D341Med (cell line): ENCODE measurements at regions not wholly inside any gene's neighbourhood (a gene's known extent, or its start where the extent isn't known, plus 50 kb on each side); places are given as distances from the start of the nearest gene placed in this dataset.
"Not testable (repeated sequence)": the region's sequence is repeated elsewhere in the genome, so short reads cannot be mapped to it uniquely, and the experiment has no call there.

ENCODE experiments used
- DNase-seq: peaks from one replicate; pipeline ENCODE4 v3.0.0; 2012; ENCODE audit warnings: low spot score

DNA sequence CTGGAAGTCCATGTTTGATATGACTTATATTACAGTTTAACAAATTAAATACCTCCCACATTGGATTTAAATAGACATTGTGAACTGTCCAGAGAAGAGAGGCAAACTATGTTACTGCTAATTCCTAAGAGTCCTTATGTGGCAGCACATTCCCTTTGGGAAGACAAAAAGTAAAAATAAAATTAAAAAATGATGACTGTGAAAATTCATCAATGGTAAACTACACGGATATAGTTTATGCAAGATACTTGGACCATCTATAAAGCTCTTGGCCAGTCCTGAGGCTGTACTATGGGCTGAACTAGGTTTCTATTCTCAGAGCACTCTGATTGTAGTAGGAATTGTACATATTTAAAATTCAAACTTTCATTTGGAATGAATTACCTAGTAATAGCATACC lies 206.4 kb downstream of the LRRK2 start:
- DNase-seq = no peak

DNA sequence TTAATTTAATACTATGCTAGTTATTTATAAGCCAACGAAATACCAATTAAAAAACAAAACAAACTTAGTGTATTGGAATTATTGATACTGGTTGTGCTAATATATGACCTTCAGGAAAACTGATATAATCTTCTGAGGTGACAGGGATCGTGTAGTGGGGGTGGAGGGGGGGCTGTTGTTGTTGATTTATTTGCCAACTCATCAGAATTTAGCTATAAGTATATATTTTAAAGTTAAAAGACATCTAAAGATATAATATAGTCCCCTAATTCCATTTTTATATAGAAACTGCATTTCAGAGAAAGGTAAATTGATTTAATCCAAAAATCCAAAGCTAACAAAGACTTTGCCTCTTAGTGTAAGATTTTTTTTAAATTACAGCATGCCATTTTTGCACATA lies 210.5 kb downstream of the LRRK2 start:
- no peak for DNase-seq

DNA sequence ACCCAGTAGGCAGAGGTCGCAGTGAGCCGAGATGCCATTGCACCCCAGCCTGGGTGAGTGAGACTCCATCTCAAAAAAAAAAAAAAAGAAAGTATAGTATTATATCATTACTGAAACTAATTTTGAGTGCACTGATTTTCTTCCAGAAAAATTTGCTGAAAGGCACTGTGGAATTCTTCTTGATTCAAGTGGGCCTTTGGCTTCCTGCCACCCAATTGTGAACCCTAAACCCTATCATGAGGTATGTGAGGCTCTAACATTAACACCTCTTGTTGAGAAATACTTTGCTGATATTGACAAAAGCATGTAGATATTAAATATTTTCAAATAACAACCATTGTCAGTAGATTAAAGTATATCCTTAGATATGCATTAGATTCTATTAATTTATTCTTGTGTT lies 211.2 kb downstream of the LRRK2 start:
- DNase-seq = no peak

DNA sequence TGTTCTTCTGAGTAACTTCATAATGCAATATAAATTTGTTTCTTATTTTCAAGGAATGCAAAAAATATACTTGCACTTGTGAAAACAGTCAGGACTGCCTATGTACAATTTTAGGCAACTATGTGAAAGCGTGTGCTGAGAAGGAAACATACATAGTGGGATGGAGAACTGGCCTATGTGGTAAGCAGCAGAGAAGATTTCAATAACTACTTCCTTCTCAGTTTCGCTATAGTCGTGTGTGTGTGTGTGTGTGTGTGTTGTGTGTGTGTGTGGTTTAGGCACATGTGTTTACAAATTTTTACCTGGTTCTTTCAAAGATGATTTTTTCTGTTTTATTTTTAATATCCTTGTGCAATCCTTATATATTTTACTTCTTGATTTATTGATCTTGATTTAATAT lies 211.8 kb downstream of the LRRK2 start:
- no peak for DNase-seq

DNA sequence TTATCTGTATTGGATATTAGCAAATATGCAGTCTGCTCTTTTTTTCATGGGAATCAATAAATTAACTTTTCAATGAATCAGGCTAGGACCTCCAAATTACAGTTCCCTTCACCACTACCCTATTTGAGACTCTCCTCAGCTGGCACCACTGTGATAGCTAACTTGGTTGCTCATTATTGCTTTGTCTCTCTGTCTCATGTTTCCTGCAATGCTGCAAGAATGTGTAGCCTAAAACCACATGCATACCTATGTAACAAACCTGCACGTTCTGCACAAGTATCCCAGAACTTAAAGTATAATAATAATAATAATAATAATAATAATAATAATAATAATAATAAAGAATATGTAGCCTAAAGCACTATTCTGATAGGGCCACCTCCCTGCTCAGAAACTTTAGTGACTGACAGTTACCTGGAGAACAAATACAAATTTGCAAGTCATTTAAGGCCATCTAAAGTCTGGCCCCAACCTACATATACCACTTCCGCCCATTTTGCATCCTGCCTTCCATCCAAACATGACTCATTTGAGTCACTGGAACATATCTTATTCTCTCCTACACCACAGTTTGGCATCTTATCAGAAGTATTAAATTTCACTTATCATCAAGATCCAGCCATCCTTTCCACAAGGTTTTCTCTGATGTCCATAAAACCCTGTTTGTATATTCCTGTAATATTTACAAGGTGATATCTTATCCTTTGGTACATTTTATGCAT lies 215.1 kb downstream of the LRRK2 start:
- DNase-seq = no peak

DNA sequence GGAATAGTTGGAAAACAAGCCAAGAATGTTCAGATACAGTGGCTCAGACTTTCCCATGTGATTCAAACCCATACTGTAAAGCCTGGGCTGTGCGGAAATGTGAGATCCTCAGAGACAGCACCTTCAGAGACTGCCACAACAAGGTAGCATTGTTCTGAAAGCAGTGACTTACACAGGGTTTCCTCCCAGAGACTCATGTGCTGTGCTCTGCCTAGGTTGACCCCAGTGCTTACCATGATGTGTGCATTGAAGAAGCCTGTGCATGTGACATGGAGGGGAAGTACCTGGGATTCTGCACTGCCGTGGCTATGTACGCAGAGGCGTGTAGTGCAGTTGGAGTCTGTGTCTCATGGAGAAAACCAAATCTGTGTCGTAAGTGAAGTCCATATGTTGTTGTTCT lies 219.4 kb downstream of the LRRK2 start:
- DNase-seq = no peak

DNA sequence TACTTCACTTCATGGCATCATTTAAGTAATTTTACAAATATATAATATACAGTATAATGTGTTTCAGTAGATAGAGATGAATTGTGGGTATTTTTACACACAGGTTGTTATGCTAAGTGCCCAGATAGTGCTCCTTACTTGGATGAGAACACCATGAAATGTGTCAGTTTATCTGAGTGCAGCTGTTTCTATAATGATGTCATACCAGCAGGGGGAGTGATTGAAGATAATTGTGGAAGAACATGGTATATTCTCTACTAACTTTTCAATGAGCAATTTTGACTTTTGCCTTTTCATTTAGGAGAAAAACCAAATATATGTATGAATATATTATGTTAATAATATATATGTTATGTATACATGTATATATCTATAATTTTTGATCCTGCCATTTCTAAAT lies 221.6 kb downstream of the LRRK2 start:
- peak; percentile 44 for DNase-seq

DNA sequence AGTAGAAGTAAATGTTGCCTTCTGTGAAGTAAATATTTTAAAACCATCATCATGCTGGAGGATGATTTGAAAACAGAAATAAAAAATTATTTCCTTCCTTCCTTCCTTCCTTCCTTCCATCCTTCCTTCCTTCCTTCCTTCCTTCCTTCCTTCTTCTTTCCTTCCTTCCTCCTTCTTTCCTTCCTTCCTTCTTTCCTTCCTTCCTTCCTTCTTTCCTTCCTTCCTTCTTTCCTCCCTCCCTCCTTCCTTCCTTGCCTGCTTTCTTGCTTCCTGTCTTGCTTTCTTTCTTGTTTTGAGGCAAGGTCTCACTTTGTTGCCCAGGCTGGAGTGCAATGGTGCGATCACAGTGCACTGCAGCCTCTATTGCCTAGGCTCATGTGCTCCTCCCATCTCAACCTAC lies 223.7 kb downstream of the LRRK2 start:
- not testable (repeated sequence) for DNase-seq

DNA sequence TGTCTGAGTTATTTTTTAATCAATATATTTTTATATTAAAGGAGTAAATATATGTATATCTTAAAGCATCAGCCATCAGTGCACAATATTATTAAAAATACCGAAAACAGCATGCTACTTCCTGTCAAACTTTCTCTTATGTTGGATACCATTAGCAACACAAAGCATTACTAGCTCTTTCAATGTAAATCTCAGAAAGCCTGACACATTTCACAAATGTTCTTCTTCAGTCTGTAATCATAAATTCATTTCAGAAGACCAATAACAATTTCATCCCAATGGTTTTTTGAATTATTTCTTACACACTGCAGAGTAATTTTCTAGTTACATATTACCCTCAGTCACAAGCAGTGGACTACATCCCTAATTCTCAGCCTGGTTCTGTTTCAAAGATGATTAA lies 226.9 kb downstream of the LRRK2 start:
- no peak for DNase-seq

DNA sequence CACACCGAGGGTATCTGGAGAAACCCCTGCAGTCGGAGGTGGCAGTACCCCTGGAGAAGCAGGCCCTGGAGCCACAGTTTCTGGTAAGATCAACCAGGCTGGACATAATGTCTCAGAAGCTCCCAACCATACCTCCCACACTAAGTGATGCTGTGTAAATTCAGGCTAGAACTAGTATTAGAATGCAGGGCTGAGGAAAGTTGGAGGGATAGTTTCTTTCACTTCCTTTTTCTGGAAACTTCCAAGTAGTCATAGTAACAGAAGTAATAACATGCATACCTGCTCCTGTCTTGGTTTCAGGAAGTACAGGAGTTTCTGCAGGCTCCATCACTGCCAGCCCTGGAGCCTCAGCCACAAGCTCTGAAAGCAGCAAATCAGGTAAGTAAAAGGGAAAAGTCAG lies 228.1 kb upstream of the CNTN1 start:
- no peak for DNase-seq

DNA sequence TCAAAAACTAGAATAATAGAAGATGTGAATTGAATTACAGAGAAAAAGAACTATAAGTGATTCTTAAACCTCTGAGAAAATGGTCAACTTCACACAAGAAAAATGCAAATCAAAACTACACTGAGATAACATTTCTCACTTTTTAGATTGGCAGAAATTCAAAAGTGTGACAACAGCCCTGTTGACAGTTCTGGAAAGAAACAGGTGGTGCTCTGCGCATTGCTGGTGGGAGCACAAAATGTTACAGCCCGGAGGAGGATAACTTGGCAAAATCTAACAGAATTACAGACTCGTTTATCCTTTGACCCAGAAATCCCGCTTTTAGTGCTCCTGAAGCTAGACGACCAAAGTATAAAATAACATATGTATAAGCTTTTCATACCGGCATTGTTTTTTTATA lies 222.5 kb upstream of the CNTN1 start:
- no peak for DNase-seq

DNA sequence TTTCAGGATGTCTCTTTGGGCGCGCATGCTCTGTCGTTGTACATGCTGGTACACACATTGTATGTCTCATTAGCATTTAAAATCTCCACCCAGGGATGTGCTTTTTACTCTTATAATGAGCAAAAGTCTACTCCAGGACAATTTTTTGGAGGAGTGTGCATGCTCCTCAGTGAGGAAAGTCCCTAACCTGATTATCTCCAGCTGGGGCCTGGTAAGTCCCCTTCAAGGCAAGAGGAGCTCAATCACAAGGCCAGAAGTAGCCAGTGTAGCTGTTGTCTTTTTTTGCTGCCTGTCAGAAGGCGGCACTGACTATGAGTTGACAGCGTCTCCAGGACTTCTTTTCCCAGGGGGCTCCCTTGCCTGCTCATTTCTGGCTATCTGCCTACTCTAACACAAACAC lies 218.3 kb upstream of the CNTN1 start:
- DNase-seq = no peak

DNA sequence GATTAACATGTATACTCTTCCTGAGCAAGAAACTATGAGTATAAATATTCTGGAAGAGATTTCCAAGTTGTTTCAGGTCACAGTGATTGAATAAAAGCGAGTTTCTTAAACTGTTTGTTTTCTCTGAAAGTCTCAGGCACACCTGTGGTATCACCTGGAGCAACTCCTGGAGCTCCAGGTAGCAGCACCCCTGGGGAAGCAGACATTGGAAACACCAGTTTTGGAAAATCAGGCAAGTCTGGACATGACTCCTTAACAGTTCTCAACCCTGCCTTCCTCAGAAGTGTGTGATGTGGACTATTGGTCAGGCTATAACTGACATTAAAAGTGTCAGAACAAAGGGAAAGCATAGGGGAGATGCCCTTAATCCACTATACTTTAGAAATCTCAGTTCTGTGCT lies 217.6 kb upstream of the CNTN1 start:
- DNase-seq = no peak

DNA sequence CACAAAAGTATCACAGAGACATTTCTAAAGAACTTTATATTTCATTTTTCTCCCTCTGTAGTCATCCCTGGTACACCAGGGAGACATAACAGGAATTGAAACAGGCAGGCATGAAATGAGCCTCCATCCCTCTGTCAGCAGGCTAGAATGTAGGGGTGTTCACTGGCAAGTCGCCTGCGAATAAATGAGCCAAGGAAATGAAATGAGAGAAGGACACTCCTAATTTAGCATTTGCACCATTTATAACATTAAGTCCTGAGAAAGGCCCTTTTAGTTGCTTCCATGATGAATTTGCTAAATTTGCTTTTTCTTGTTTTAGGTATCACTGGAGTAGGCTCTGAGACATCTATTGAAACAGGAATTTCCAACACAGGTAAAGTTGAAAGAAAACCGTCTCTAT lies 192.4 kb upstream of the CNTN1 start:
- DNase-seq = no peak

DNA sequence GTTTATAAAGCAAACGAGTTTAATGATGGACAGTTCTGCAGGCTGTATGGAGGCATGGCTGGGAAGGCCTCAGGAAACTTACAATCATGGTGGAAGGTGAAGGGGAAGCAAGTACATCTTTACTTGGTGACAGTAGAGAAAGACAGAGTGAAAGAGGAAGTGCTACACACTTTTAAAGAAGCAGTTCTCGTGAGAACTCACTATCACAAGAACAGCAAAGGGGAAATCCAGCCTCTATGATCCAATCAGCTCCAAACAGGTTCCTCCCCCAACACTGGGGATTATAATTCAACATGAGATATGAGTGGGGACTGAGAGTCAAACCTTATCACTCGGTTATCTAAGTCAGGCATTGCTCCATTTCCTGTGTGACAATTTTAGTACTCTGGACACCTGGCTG lies 189.9 kb upstream of the CNTN1 start:
- no peak for DNase-seq

DNA sequence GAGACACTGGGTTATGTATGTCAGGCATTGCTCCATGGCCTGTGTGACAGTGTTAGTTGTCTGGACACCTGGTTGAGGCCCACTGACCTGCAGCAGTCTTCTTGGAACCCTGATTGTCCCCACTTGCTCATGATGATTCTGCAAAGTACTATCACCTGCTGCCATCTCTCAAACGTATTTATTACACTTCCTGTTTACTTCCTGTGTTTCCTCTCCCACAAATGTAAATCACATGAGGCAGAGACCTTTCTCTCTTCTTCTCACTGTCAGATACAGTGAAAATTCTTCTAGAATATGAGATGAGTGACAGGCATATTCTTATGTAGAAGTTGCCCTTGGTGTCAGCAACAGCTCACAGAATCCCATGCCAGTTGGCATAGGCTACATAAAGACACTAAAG lies 186.9 kb upstream of the CNTN1 start:
- DNase-seq = no peak

DNA sequence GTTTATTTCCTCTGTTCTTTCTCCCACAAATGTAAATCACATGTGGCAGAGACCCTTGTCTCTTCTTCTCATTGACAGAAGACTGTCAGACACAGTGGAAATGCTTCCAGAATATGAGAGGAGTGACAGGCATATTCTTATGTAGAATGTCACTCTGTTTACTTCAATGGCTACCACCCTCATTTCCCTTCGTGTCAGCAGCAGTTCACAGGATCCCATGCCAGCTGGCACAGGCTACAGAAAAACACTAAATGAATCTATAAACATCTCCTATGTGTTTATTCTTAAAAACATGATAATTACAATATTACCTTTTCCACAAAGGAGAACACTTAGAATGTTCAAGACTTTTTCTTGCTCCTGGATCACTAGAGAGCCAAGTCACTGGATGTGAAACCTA lies 183.8 kb upstream of the CNTN1 start:
- DNase-seq = no peak

DNA sequence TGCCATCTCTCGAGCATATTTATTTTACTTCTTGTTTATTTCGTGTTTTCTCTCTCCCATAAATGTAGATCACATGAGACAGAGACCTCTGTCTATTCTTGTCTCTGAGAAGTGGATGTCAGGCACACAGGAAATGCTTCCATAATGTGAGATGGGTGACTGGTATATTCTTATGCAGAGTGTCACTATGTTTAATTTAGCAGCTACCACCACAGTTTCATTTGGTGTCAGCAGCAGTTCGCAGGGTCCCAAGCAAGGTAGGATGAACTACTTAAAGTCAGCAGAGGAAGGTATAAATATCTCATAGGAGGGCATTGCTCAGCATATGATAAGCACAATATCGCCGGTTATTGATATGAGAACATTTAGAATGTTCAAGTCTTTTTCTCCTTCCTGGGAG lies 180.9 kb upstream of the CNTN1 start:
- DNase-seq = no peak

DNA sequence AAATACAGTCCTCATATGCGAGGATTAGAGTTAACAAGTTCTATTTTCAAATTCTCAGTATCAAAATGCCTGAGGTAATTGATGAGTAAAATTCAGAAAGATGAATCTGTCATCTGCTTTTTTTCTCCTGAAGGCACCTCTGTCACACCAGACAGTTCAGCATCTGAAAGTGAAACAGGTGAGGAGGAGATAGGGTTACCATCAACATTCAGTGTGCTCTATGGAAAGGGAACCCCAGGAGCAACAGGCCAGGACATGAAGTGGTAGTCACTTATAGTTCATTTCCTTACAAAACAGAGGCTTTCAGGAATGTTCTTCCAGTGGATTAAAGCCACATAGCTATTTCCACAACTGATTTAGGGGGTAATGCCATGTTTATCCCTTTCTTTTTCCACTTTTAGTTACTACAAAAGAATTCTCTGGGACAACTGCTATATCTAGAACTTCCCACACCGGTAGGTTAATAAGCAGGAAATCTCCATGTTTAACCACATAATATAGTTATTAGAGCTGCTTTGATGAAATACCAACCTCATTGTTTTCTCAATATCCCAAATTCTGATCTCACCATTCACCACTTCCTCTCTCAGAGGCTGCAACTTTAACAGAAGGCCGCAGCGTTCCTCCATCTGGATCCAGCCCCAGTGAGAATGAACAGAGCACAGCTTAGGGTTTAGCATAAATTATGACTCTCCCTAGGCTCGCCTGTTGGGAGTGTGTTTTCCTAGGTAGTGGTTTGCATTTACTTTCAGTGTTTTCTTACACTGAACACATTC lies 177.0 kb upstream of the CNTN1 start:
- no peak for DNase-seq

DNA sequence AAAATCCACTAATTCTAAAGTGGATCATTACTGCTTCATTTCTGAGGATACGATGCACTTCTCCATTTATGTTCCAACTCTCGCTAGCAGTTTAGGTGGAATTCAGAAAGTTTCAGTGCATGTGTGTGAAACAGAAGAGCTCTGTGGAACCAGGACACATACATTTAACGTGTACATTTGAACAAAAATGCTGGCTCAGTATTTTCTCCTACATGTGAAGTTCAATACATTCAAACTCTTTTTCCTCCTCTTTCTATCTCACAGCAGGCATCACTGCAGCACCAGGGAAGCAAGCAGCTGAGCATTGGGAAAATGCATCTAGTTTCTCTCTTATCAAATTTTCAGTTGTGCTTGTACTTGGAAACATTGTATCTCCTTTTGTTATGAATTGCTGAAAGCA lies 169.4 kb upstream of the CNTN1 start:
- DNase-seq = no peak

DNA sequence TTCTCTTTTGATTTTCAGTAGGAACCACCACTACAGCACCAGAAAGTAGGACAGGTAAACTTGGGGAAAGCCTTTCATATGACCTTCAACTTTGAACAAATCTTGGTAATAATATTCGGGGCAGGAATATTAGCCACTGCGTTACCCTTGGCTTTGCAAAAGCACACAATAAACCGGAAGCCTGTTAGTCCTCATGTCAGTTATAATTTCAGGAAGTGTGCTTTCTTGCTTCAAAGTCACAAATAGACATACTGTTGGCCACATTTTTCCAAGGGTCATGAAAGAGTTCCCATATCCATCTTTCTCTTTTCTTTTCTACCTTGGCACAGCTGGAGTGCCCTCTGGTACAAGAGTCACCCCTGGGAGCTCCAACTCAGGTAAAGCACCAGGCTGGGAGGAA lies 167.2 kb upstream of the CNTN1 start:
- DNase-seq = no peak

DNA sequence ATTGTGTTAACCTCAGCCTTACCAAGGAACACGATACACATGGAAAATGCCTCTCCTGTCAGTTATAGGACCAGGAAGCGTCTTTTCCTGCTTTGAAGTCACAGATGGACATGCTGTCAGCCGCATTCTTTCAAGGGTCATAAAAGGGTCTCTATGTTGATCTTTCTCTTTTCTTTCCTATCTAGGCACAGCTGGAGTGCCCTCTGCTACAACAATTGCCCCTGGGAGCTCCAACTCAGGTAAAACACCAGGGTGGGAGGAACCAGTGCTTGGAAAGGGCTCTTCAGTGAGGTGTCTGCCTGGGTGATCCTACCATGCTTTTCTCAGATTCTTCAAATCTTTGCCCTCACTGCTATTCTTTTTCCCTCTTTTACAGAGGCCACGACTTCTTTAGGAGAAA lies 157.4 kb upstream of the CNTN1 start:
- DNase-seq = no peak

DNA sequence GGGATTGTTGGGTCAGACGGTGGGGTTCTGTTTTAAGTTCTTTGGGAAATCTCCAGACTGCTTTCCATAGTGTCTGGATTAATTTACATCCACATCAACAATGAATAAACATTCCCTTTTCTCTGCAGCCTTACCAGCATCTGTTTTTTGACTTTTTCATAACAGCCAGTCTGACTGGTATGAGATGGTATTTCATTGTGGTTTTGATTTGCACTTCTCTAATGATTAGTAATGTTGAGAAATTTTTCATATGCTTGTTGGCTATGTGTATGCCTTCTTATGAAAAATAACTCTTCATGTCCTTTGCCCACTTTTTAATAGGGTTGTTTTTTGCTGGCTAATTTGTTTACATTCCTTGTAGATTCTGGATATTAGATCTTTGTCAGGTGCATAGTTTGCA lies 140.8 kb upstream of the CNTN1 start:
- DNase-seq = no peak

DNA sequence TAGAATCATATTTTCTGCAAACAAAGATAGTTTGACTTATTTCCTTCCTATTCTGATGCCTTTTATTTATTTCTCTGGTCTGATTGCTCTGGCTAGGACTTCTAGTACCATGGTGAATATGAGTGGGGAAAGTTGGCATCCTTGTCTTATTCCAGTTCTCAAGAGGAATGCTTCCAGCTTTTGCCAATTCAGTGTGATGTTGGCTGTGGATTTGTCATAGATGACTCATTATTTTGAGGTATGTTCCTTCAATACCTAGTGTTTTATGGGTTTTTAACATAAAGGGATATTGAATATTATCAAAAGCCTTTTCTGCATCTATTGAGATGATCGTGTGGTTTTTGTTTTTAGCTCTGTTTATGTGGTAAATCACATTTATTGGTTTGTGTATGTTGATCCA lies 139.4 kb upstream of the CNTN1 start:
- DNase-seq = no peak
